ENCODE measurements at regions not wholly inside any gene's neighbourhood (a gene's known extent, or its start where the extent isn't known, plus 50 kb on each side); places are given as distances from the start of the nearest gene placed in this dataset.
"Not testable (repeated sequence)": the region's sequence is repeated elsewhere in the genome, so short reads cannot be mapped to it uniquely, and the experiment has no call there.

DNA sequence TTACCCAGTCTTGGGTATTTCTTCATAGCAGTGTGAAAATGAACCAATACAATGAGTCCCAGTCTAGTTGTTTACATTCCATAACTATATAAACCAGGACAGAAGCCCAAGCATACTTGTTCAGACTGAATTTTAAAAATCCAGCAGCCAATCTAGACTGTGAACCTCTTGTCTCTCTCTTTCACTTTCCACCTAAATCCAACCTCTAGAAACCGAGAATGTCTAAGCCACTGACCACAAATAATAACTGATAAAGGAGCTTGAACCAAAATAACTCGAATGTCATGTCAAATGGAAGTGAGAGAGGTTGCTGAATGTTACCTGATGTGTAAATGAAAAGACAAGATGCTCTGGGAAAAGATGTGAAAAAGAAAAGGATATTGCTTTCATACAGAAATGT is 544.7 kb downstream of the NLGN4X start:
- TF ChIP-seq POLR2A (IDR thresholded peaks at IDR 0.05): no peak
- no peak for TF ChIP-seq CTCF (IDR thresholded peaks at IDR 0.05)
- TF ChIP-seq POLR2AphosphoS5 (IDR thresholded peaks at IDR 0.05): no peak

GRCh38 chrX:5681159-5681558 is 547.5 kb downstream of the NLGN4X start:
- no peak for DNase-seq (ENCODE audit: low spot score)
- Histone ChIP-seq H3K9me3 (no peaks in the 10 kb centered on the region), H3K4me1 (replicated peaks) (no peaks in the 10 kb centered on the region), H3K36me3 (no peaks in the 10 kb centered on the region), H3K4me3 (no peak overlapping the region), H3K27ac (no peak overlapping the region), H3K27me3 (replicated peaks; ENCODE audit: insufficient read depth) (no peaks in the 10 kb centered on the region)
- no peak for TF ChIP-seq POLR2A (IDR thresholded peaks at IDR 0.05)
- no peak for TF ChIP-seq POLR2AphosphoS5 (IDR thresholded peaks at IDR 0.05)
- TF ChIP-seq CTCF (IDR thresholded peaks at IDR 0.05): no peak
- 67% methylated on average over 3 of the region's 3 CpGs for WGBS
- intact Hi-C loops (cut with DNase I): no loop called here

More for the DNA sequence above, 544.7 kb downstream of the NLGN4X start:
- intact Hi-C loops (cut with DNase I): no loop called here
- no peaks in the 10 kb centered on the region for H3K9me3 ChIP-seq
- no peak overlapping the region for H3K27ac ChIP-seq
- no peaks in the 10 kb centered on the region for H3K36me3 ChIP-seq
- H3K27me3 ChIP-seq (replicated peaks; ENCODE audit: insufficient read depth): no peaks in the 10 kb centered on the region
- H3K4me3 ChIP-seq: no peak overlapping the region
- DNase-seq (ENCODE audit: low spot score): no peak
- WGBS: 68% methylated on average over 2 of the region's 2 CpGs
- H3K4me1 ChIP-seq (replicated peaks): no peaks in the 10 kb centered on the region

DNA sequence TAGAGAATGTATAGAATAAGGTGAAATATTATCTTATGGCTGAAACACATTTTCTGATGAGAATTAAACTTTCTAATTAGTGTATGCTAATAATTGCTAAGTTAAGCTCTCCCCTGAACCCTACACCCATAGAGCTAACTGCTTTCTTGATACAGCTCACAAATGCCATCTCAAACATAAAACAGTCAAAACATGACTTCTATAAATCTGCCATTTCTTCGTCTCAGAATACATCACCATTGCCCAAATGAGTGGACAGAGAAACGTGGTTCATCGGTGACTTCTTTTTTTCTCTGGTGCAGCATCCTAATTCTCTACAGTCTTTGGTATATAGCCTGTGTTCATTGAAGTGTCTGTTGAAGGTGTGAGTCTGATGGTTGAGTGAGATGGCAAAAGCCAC is 554.6 kb downstream of the NLGN4X start:
- WGBS: 64% methylated on average over 3 of the region's 3 CpGs
- no peak overlapping the region for H3K4me3 ChIP-seq
- H3K27ac ChIP-seq: no peak overlapping the region
- no peaks in the 10 kb centered on the region for H3K9me3 ChIP-seq
- intact Hi-C loops (cut with DNase I): no loop called here
- TF ChIP-seq POLR2A (IDR thresholded peaks at IDR 0.05) (no peak), CTCF (IDR thresholded peaks at IDR 0.05) (no peak), POLR2AphosphoS5 (IDR thresholded peaks at IDR 0.05) (no peak)
- DNase-seq (ENCODE audit: low spot score): no peak
- no peaks in the 10 kb centered on the region for H3K4me1 ChIP-seq (replicated peaks)
- no peaks in the 10 kb centered on the region for H3K27me3 ChIP-seq (replicated peaks; ENCODE audit: insufficient read depth)
- H3K36me3 ChIP-seq: no peaks in the 10 kb centered on the region

- Histone ChIP-seq H3K9me3 (no peaks in the 10 kb centered on the region), H3K27ac (no peak overlapping the region), H3K4me1 (replicated peaks) (no peaks in the 10 kb centered on the region), H3K36me3 (no peaks in the 10 kb centered on the region), H3K27me3 (replicated peaks; ENCODE audit: insufficient read depth) (no peaks in the 10 kb centered on the region), H3K4me3 (no peak overlapping the region)
- intact Hi-C loops (cut with DNase I): no loop called here
- TF ChIP-seq CTCF (IDR thresholded peaks at IDR 0.05): no peak
- TF ChIP-seq POLR2AphosphoS5 (IDR thresholded peaks at IDR 0.05): no peak
- no peak for TF ChIP-seq POLR2A (IDR thresholded peaks at IDR 0.05)
- WGBS: 73% methylated on average over 2 of the region's 2 CpGs
- no peak for DNase-seq (ENCODE audit: low spot score)
These were observed 556.6 kb downstream of the NLGN4X start for GRCh38 chrX:5672099-5672498.

GRCh38 chrX:5666689-5667088 is 562.0 kb downstream of the NLGN4X start:
- H3K9me3 ChIP-seq; H3K27ac ChIP-seq; H3K27me3 ChIP-seq (replicated peaks; ENCODE audit: insufficient read depth); H3K36me3 ChIP-seq; H3K4me1 ChIP-seq (replicated peaks); DNase-seq (ENCODE audit: low spot score); intact Hi-C loops (cut with DNase I); H3K4me3 ChIP-seq: not testable (repeated sequence)
- 88% methylated on average over 4 of the region's 4 CpGs for WGBS
